ENCODE measurements at regions not wholly inside any gene's neighbourhood (a gene's known extent, or its start where the extent isn't known, plus 50 kb on each side); places are given as distances from the start of the nearest gene placed in this dataset.

DNA sequence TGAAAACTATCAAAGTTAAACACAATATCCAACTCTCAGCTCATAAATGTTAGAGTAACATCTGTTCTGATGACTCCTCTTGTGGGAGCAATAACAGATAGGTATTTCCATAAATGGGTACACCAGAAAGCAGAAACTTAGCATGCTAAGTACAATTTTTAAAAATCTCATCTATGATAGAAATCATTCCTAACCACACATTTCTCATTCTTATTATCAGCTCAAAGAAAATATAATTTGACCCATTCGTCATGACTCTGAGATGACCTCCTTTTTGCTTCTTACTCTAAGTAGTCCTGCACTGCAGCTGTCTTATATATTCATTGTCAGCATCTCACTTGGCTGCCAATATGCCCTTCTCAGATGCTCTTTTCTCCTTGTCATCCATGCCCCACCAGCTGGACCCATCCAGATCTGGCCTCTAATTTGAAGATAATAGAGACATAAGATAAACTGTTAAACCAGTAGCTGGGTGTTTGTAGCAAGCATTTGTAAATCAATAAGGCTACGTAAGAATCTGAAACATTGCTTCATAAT, 298.3 kb downstream of the KCNS3 start:
- TF ChIP-seq, protein P1, sequence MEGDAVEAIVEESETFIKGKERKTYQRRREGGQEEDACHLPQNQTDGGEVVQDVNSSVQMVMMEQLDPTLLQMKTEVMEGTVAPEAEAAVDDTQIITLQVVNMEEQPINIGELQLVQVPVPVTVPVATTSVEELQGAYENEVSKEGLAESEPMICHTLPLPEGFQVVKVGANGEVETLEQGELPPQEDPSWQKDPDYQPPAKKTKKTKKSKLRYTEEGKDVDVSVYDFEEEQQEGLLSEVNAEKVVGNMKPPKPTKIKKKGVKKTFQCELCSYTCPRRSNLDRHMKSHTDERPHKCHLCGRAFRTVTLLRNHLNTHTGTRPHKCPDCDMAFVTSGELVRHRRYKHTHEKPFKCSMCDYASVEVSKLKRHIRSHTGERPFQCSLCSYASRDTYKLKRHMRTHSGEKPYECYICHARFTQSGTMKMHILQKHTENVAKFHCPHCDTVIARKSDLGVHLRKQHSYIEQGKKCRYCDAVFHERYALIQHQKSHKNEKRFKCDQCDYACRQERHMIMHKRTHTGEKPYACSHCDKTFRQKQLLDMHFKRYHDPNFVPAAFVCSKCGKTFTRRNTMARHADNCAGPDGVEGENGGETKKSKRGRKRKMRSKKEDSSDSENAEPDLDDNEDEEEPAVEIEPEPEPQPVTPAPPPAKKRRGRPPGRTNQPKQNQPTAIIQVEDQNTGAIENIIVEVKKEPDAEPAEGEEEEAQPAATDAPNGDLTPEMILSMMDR (IDR thresholded peaks at IDR 0.05; ENCODE audit: extremely low read depth in 1 of 2, insufficient read depth in 1 of 2, low read depth in 1 of 2, low read length in 2 of 2), result no peak
- TF ChIP-seq, protein P2, sequence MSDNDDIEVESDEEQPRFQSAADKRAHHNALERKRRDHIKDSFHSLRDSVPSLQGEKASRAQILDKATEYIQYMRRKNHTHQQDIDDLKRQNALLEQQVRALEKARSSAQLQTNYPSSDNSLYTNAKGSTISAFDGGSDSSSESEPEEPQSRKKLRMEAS (IDR thresholded peaks at IDR 0.05; ENCODE audit: insufficient read depth, insufficient read length), result no peak
- TF ChIP-seq POLR2AphosphoS5 (IDR thresholded peaks at IDR 0.05; ENCODE audit: insufficient read depth, low read depth, low read length) (no peak), POLR2A (IDR thresholded peaks at IDR 0.05; ENCODE audit: low read depth, low read length) (no peak), EZH2 (IDR thresholded peaks at IDR 0.05; ENCODE audit: borderline replicate concordance, low read depth, low read length, severe bottlenecking) (no peak), JUN (IDR thresholded peaks at IDR 0.05; ENCODE audit: borderline replicate concordance, insufficient read depth, insufficient read length, low read depth) (no peak), FOS (IDR thresholded peaks at IDR 0.05; ENCODE audit: borderline replicate concordance, insufficient read depth, low read length) (no peak), GATA2 (IDR thresholded peaks at IDR 0.05; ENCODE audit: insufficient read depth, insufficient read length, low read depth, low read length) (no peak)

All from endothelial cell of umbilical vein (primary cell).